Globus pallidus (tissue), 1 donor: ENCODE measurements at regions not wholly inside any gene's neighbourhood (a gene's known extent, or its start where the extent isn't known, plus 50 kb on each side); places are given as distances from the start of the nearest gene placed in this dataset.
A peak's percentile ranks its signal among the peaks of the same experiment; 100 is the strongest.

Source experiments
- DNase-seq: peaks from one replicate; pipeline ENCODE4 v3.0.0-alpha.2; 2015; ENCODE audit warnings: low spot score

DNA sequence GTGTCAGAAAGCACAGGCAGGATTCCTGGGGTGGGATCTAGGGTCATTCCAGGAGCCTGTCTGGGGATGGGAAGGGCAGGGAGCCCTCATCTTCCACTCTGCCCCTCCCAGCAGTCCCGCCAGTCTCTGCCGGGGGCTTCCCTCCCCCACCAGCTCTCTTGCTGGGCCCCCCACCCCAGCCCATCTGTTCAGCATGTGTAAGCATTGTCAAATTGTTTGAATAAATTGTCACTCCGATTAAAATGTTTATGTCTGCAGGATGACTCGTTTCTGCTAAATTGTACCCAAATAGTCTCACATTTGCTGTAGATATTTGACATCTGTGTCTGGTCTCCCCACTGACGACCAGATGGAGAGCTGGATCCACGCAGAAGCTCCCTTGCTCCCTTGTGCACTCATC, 257.6 kb downstream of the ANKRD60 start:
- DNase-seq = no peak

DNA sequence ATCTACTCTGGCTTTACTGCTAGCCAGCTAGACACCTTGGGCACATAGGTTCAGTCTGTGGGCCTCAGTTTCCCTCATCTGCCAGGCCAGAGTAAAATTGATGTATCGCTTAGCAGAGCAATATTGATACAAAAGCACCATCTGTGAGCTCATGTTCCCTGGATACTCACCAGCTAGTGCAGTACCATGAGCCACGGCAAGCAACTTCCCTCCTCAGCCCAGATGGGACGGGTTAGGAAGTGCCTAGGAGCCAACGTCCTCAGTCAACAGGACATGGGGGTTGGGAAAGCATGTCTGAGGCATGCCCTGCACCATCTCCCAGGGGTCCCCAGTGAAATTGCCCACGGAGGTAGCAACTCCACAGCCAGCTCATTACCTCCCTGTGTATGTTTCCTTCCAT, 258.3 kb downstream of the ANKRD60 start:
- no peak for DNase-seq

DNA sequence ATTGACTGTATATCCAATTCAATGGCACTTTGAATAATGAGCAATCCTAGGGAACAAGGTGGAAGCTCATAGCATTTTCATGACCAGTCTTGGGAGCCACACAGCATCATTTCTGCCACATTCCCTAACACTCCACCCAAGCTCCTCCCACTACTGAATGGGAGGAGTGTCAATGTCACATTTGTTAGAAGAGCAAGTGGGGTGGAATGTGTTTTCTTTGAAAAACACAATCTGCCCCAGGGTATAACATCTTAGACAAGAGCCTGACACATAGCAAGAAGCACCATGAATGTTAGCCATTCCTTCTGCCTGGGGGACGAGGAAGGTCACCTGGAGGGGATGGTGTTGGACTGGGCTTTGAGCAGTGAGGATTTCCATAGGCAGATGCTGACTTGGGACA, 258.3 kb upstream of the PMEPA1 start:
- DNase-seq = no peak

DNA sequence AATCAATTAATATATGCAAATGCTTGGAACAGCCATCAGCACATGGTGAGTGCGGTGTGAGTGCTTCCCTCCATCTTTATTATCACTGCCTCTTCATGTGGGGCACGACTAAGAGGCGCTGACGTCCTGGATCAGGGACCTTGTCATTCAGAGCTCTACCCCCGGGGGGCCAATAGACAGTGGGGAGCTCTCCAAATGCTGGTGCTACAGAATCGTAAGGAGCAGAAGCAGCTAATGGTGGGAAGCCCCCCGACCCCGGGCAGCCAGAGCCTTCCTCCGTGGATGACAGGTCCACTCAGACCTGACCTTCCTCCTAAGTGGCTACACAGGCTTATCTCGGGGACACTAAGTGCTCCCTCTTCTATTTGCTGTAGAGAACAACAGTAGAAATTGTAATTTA, 257.5 kb upstream of the PMEPA1 start:
- DNase-seq = no peak

DNA sequence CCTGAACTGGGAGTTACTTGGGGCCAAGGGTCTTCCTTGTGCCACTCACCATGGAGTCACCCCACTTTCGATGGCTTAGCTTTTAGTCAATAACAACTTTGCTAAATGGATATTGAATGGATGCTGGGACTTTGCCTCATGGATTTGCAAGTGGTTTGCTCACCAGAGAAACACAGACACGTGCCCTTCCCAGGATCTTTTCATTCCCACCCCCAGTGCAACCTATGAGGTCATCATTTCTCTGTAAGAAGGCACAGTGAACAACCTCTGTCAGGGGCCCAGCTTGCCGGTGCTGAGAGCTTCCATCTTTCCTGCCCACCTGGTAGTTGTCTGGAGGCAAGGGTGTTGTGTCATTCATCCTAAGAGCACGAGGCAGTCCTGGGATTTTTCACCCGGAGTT, 256.8 kb upstream of the PMEPA1 start:
- DNase-seq = no peak

DNA sequence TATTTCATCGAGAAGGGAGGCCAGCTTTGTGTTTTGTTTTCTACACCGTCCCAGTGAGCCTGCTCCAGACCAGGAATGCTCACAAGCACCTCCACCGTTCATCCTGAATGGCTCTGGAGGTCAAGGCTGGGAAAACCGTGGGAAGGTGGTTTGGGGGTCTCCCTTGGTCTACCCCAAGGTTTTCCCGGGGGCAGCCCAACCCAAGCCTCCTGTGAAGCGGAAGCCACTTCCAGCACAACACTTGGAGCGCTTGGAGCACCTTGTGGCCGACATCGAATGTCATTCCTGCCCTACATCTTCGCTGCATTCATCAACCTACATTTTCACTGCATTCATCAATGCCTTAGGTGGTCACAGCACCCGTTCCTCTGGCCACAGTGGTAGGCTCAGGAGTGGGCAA, 255.6 kb upstream of the PMEPA1 start:
- DNase-seq = no peak

DNA sequence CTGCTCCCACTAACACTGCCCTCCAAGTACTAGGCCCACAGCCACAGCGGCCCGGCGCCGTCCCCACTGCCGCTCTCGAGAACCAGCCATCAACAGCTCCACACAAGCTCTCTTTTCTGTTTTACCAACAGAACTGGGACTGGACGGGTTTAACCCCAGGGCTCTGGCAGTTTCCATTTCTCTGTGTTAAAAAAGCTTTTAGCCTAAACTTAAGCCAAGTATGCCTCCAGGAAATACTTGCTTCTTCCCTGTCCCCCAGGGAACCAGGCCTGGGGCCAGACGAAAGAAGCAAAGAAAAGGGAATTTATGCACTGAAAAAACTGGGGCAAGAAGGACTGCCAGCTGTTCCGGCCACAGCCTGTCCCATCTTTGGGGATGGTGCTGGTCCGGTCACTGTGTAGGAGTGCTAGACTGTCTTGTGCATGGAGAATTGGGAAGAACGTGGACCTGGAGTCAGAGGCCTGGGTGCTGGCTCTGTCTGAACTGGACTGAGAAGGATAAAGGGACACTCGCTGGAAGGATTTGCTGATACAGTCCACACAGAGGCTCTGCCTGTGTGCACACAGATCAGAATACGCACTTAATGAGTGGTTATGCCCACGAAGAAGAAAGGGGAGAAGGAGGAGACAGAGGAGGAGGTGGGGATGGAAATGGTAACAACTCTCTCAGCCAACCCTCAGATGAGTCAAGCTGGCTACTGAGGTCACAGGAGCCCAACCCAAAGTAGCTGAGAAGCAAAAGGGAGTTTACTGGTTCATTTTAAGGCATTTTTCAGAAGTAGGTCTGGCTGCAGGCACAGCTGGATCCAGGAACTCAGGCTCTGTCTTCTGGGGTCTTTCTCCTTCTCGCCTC, 254.4 kb upstream of the PMEPA1 start:
- DNase-seq = peak; percentile 71

DNA sequence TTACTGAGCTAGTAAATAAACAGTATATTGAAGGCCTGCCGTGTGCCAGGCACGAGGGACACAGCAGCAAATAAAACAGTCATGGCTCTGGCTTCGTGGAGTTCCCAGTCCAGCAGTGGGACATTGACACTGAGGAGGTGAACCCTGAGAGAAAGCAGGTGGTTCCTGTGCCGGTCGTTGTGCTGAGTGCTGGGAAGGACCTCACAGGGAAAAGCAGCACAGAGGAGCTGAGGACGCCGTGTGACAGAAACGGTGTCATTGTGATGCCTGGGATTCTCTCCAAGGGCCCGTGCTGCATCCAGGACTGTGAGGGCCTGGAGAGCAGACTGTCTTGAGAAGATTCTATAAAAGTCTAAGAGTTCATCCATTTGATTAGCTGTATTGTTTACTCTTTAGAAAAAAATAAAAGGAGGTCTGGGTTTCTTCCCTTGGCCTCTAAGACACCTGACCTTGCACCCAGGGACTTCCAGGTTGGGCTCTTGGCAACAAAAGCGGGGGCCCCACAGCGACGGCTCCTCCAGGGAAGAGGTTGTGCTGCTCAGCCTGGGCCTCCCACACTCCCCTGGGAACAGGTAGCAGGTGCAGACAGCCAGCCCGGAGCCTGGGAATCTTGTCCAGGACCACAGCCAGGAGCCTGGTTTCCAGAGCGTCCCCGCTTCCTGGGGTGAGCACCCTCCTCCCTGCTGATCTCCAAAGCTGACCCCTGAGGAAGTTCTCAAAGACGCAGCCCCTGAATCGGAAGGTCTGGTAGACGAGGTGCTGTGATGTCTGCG, 251.2 kb upstream of the PMEPA1 start:
- peak; percentile 22 for DNase-seq

DNA sequence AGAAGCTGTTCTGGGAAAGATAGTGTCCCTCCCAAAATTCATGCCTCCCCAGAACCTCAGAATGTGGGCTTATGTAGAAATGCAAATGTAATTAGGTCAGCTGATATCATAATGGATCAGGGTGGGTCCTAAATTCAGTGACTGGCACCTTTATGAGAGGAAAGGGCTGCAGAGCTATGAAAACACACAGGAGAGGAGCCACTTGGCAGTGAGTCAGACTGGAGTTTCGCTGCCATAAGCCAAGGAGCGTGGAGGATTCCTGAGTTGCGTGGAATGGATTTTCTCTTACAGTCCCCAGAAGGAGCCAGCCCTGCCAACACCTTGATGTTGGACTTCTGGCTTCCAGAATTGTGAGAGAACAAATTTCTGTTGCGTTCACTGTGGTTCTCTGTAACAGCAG, 249.8 kb upstream of the PMEPA1 start:
- DNase-seq = no peak

DNA sequence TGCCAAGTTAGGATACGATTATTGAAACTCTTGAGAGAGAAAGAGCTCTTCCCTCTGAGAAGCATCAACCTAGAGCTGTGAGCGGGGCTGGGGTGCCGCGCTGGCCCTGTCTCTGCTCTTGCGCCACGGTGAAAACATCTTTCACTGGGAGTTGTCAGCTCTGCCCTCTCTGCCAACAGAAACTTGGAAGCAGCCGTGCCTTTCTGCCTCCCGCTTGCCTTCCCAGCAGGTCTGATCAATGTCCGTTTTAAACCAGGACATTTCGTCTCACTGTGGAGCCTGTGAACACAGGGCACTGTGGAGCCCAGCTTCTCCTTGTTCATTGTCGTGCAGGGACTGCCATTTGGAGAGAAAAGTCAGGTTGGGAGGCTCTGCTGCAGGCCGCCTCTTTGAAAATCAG, 249.2 kb upstream of the PMEPA1 start:
- no peak for DNase-seq

DNA sequence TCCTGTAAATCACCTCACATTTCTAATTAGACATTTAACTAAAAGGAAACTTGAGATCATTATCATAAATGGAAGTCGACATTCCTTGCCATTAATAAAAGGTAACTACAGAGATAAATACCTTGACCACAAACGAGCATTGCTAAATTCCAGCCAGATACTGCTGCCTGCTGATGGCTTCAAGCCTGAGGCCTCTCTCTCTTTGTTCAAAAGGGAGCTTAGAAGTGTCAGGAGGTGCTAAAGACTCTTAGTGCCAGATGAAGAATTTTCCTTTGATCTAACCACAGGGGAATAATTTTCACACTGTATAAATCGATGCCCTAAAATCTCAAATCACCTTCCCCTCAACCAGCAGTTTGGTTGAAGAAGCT, 248.2 kb upstream of the PMEPA1 start:
- no peak for DNase-seq

DNA sequence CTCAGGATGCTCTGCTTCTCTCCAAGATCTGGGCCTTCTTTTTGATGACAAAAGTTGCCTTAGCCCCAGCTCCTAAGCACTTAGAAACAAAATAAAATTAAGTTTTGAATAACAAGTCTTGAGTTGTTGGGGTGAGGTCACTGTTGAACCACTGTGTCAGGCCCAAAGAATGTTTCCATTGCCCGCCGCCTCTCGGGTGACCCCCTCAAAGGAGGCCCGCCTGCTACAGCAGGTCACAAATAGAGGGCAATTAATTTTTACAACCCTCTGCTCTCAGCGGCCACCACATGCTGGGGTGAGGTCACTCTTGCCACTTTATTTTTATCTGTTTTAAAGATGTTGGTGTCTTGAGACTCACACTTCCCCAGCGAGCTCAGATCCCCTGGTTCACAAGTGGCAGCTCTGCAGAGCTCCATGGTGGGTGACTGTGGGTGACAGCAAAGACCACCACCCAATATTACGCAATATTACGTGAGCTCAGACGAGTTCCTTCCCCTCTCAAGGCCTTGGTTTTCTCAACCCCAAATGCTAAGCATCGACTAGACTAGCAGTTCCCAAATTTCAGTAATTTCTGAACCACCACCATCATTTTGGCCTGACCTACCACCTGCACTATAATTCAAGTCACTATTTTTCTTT, 247.7 kb upstream of the PMEPA1 start:
- DNase-seq = no peak

DNA sequence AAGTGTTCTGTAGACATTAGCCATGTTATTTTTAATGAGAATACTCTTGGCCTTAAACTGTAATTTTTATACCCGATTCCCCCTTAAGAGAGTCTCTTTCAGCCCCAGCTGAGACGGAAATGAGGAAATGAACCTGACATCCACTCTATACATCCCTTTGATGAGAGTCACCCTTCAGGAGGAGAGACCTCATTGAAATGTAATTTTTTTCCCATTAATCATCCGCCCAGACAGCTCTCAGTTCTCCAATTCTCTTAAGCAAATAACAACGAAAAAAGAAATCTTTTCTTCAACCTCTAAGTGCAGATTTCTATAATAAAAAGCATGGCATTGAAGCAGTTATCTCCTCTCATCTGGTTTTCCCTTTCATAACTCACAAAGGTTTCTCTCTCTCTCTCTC, 243.8 kb upstream of the PMEPA1 start:
- DNase-seq = no peak

DNA sequence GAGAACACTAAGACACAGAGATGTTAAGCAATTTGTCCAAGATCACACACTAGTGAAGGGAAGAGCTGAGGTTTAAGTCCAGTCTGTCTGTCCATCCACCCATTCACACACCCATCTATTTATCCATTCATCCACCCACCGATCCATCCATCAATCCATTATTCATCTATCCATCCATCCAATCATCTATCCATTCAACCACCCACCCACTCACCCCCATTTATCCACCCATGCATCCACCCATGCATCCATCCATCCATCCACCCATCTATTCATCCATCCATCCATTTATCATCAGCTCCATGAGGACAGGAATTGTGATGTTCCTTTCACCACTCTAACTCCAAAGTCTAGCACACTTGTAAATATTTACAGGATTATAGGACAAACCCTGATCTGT, 242.3 kb upstream of the PMEPA1 start:
- DNase-seq = no peak

DNA sequence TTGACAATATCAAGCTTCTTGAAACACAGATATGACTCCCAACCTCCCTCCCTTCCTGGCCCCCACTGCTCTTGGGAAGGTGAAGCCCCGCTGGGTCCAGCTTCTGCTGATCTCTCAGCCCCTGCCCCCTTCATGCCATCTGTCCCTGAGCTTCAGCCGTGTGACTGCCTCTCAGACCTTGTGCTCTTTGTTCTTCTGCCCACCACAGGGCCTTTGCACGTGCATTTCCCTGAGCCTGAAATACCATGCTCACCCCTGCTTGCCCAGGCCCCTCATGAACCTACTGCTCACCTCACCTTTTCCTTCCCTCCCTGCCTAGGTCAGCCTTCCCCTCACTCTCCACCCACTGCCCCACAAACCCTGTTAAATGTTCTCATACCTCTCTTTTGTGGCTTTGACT, 241.7 kb upstream of the PMEPA1 start:
- DNase-seq = no peak

DNA sequence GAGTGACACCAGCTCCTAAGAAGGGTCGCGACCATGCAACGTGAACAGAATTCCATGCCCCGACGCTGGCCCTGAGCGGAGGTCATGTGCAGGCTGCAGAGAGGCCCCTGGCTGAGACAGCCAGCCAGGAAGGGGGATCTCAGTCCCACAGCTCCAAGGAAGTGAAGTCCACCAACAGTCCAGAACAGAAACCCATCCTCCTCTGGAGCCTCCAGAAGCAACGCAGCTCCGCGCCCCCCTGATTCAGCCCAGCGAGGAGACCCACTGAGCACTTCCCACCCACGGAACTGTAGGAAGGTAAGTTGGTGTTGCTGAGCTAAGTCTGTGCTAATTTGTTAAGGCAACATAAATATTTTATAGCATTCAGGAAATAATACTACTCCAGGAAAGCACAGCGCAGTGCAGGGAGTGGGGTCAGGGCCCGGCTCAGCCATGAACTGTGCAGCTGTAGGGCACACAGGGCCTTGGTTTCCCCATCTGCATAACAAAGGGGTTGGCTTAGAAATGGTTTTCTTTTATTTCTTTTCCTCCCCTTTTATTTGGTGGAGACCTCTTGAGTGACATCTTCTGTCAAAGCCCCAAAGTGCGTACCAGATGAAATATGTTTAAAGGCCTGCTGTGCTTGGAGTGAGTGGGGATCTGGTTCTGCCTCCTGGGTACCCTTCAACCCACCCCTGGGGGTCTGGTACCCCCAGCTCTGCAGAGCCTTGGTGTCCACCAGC, 241.1 kb upstream of the PMEPA1 start:
- DNase-seq = no peak

DNA sequence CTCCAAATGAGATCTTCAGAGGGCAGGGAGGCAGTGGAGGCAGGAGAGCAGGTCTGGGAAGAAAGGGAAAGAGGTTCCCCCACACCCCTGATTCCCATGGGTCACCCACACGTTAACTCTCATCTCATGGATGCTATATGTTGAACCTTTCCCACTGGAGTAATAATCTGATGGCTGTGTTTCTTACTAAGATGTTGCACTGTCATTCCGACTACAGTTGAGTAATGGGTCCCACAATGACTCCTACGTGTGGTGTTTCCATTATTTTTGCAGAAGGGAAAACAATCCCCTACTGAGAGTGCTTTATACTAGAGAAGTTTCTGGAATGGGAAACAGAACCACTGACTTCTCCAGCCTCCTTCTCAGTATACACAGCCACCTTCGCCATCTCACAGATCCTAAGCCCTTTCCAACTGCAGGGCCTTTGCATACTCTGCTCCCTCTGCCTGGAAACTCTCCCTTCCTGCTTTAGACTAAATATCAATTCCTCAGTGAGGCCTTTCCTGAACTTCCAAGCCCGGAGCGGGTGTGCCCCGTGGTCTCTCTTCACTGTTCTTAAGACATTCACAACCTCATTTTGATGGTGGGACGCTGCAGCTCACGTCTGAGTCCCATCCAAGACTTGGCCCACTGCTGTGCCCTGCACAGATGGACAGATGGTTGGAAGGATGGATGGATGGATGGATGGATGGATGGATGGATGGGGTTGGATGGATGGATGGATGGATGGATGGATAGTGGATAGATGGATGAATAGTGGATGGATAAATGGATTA, 238.6 kb upstream of the PMEPA1 start:
- DNase-seq = no peak

DNA sequence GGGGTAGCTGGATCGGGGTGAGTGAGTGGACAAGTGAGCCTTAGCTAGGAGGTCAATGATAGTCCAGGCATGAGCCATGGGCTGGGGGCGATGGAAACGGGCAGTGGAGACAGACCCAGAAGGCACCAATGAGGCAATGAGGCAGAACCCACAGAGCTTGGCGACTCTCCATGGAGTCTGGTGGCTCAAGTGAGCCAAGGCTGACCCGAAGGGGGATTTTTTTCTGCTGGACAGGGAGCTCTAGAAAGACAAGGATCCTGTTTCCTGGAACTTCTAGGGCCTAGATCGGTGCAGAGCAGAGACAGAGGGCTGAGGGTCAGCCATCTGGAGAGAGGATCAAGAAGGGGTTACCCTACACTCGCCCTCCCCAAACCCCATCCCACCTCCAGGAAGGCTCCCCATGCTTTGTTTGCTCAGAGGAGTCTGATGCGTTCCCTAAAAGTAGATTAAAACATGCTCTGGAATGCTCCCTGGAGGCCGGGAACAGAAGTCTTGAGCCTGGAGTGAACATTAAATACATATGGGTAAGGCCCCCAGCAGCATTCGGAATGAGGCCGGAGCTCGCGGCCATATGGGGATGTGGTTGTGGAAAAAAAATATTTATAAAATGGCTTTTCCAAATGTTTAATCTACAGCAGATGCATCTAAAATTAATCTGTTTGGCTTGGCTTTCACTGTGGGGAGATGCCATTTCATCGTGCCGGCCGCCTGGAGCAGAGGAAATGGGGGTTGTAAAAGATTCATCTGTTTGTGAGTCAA, 237.8 kb upstream of the PMEPA1 start:
- DNase-seq = no peak

DNA sequence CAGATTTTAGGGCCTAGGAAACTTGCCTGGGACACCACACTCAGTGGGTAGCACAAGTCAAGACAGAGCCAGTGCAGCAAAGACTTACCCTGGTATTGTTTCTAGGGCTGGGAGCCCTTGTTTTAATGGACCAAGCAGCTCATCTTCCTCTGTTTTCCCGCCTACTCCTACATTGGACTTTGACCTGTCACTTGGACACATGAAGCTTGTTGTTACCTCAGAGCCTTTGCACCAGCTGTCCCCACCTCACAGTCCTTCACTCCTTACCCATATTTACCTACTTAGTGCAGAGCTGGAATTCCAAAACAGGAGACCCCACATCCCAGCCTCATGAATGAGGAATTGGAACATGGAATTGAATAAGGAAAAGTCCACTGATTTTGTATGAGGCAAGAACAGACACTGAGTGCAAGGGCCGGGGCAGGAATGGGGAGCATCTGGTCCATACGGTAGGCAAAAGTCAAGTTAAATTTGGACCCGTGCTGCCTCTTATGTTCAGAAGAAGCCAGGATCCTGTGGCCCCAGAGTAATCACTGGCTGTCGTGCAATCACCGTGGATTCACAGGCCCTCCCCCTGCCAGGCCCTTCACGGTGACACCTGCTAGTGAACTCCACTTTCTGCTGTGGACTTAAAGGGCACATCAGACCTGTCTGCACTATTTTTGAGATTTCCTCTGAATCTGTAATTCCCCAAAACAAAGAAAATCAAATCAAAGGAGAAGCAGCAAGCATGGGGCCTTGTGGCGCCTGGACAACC, 236.9 kb upstream of the PMEPA1 start:
- DNase-seq = no peak

DNA sequence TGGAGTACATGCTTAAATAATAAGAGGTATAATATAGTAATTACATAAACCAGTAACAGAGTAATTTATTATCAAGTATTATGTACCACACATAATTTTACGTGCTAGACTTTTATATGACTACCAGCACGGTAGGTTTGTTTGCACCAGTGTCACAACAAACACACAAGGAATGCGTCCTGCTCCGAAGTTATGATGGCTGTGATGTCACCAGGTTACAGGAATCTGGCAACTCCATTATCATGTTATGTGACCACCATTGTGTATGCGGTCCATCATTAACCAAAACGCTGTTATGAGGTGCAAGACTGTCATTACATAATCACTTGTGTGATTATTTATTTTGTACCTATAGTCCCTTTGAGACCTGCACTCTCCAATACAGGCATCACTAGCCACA, 235.2 kb upstream of the PMEPA1 start:
- DNase-seq = no peak
